ENCODE measurements at regions not wholly inside any gene's neighbourhood (a gene's known extent, or its start where the extent isn't known, plus 50 kb on each side); places are given as distances from the start of the nearest gene placed in this dataset.
"Not testable (repeated sequence)": the region's sequence is repeated elsewhere in the genome, so short reads cannot be mapped to it uniquely, and the experiment has no call there.

- H3K4me3 ChIP-seq (ENCODE audit: low read length); H3K27me3 ChIP-seq (replicated peaks; ENCODE audit: control insufficient read depth, insufficient read depth, low read length); H3K36me3 ChIP-seq (ENCODE audit: control insufficient read depth, insufficient read depth, low read length, severe bottlenecking); H3K9me3 ChIP-seq (ENCODE audit: control insufficient read depth, low read length); DNase-seq (ENCODE audit: low read depth); H3K9ac ChIP-seq (ENCODE audit: low read length); H3K4me1 ChIP-seq (ENCODE audit: control insufficient read depth, insufficient read depth, low read length): not testable (repeated sequence)
These were observed 518.9 kb downstream of the PCDH11X start for GRCh38 chrX:92298067-92298466.

- not testable (repeated sequence) for H3K36me3 ChIP-seq (ENCODE audit: control insufficient read depth, insufficient read depth, low read length, severe bottlenecking); DNase-seq (ENCODE audit: low read depth)
These were observed 554.0 kb downstream of the PCDH11X start for GRCh38 chrX:92333194-92333593.

GRCh38 chrX:92351065-92351464 is 571.9 kb downstream of the PCDH11X start:
- H3K4me3 ChIP-seq (ENCODE audit: low read length); H3K9ac ChIP-seq (ENCODE audit: low read length); DNase-seq (ENCODE audit: low read depth); H3K36me3 ChIP-seq (ENCODE audit: control insufficient read depth, insufficient read depth, low read length, severe bottlenecking); H3K9me3 ChIP-seq (ENCODE audit: control insufficient read depth, low read length); H3K27me3 ChIP-seq (replicated peaks; ENCODE audit: control insufficient read depth, insufficient read depth, low read length); H3K4me1 ChIP-seq (ENCODE audit: control insufficient read depth, insufficient read depth, low read length): not testable (repeated sequence)

More at GRCh38 chrX:92333194-92333593, 554.0 kb downstream of the PCDH11X start:
- H3K9me3 ChIP-seq (ENCODE audit: control insufficient read depth, low read length); H3K9ac ChIP-seq (ENCODE audit: low read length); H3K27me3 ChIP-seq (replicated peaks; ENCODE audit: control insufficient read depth, insufficient read depth, low read length); H3K4me1 ChIP-seq (ENCODE audit: control insufficient read depth, insufficient read depth, low read length); H3K4me3 ChIP-seq (ENCODE audit: low read length): not testable (repeated sequence)

- DNase-seq (ENCODE audit: low read depth) = no peak
- H3K4me3 ChIP-seq (ENCODE audit: low read length) = no peak overlapping the region
- no peaks in the 10 kb centered on the region for H3K27me3 ChIP-seq (replicated peaks; ENCODE audit: control insufficient read depth, insufficient read depth, low read length)
- no peaks in the 10 kb centered on the region for H3K36me3 ChIP-seq (ENCODE audit: control insufficient read depth, insufficient read depth, low read length, severe bottlenecking)
- no peak overlapping the region for H3K9ac ChIP-seq (ENCODE audit: low read length)
- H3K4me1 ChIP-seq (ENCODE audit: control insufficient read depth, insufficient read depth, low read length) = no peaks in the 10 kb centered on the region
- H3K9me3 ChIP-seq (ENCODE audit: control insufficient read depth, low read length) = no peaks in the 10 kb centered on the region
These were observed 572.3 kb downstream of the PCDH11X start for GRCh38 chrX:92351511-92351910.

Measured in adipocyte (in vitro differentiated cells).